Heart right ventricle (tissue), 16 donors: ENCODE measurements at regions not wholly inside any gene's neighbourhood (a gene's known extent, or its start where the extent isn't known, plus 50 kb on each side); places are given as distances from the start of the nearest gene placed in this dataset.

Source experiments
- ATAC-seq, 8 donors: fragments of 200-7000 bp; cut with Tn5 transposase; one replicate each; pipeline ENCODE4 v1.9.1; 2020; ENCODE audit warnings: mild to moderate bottlenecking in 8 of 8, moderate library complexity in 8 of 8, moderate number of reproducible peaks in 1 of 8
- DNase-seq, 2 donors: peaks; one replicate each; pipeline ENCODE4 v3.0.0-alpha.2; 2020
- H3K27ac ChIP-seq, 10 donors: fragments of 200-600 bp; sonication (generic) in 2 of 10; one replicate each; pipeline versions ENCODE4 v1.5.0 to v1.8.0; 2020 to 2022; ENCODE audit warnings: mild to moderate bottlenecking in 3 of 10
- H3K27me3 ChIP-seq, 7 donors: fragments of 200-600 bp; one replicate each; pipeline ENCODE4 v1.8.0; 2021 to 2022; ENCODE audit warnings: mild to moderate bottlenecking in 2 of 7
- H3K36me3 ChIP-seq, 9 donors: fragments of 200-600 bp; sonication (generic) in 1 of 9; one replicate each; pipeline versions ENCODE4 v1.5.0 to v1.8.0; 2020 to 2022; ENCODE audit warnings: mild to moderate bottlenecking in 2 of 9
- H3K4me1 ChIP-seq, 9 donors: fragments of 200-600 bp; sonication (generic) in 1 of 9; one replicate each; pipeline versions ENCODE4 v1.5.0 to v1.8.0; 2020 to 2022; ENCODE audit warnings: mild to moderate bottlenecking in 4 of 9
- H3K4me3 ChIP-seq, 10 donors: fragments of 200-600 bp; sonication (generic) in 2 of 10; one replicate each; pipeline versions ENCODE4 v1.5.0 to v1.8.0; 2020 to 2022; ENCODE audit warnings: mild to moderate bottlenecking in 7 of 10, moderate library complexity in 2 of 10
- H3K9me3 ChIP-seq, 11 donors: fragments of 200-600 bp in 10 of 11; sonication (generic) in 2 of 11; one replicate each; pipeline versions ENCODE4 v1.5.0 to v1.8.0; 2013 to 2022; ENCODE audit warnings: mild to moderate bottlenecking in 2 of 11, control low read depth in 1 of 11, moderate library complexity in 1 of 11
- WGBS, 2 donors: extraction: QIAGEN DNeasy Blood & Tissue Kit; methylation state at CpG; one replicate each; pipeline ENCODE4 v1.1.7; 2013; ENCODE audit warnings: inconsistent platforms in 1 of 2; 5-methylcytosine and 5-hydroxymethylcytosine counted together
- intact Hi-C, 10 donors: fragments of 100-400 bp; cut with DNase I; formaldehyde crosslinking; loops; one replicate each; pipeline versions ENCODE4 v1.11.1 to v1.14.2; 2022
- TF ChIP-seq, protein P1 (sequence below), 9 donors: fragments of 200-600 bp; sonication (generic) in 2 of 9; IDR thresholded peaks; one replicate each; pipeline versions ENCODE4 v1.5.0 to v1.8.0; 2021 to 2022; ENCODE audit warnings: antibody characterized with exemption in 9 of 9, mild to moderate bottlenecking in 5 of 9, moderate library complexity in 1 of 9
- donor health status: Arrhythmogenic right ventricular cardiomyopathy.
- donor health status: ischemic (EF 13 %, LVEDD 7.1; RV severe dilation, severe dysfunction).
- donor health status: healthy with polysubstance abuse.
- donor health status: DM: no; HTN: yes; CAD: no.
- donor health status: DM: no; HTN: no; CAD: no.
- donor health status: ischemic (EF 25% LVEDD 6.9; RV normal size, moderate dysfunction).
- donor health status: ischemic (EF 25% LVEDD 5.7; RV mildly dilated, moderate dysfunction).
- donor health status: healthy.
- donor health status: DM: yes; HTN: yes; CAD: no.
- donor health status: Ischemic cardiomyopathy.
- donor health status: ischemic (EF 35%, LVEDD 5.7; RV mildly dilated, moderate dysfunction).
- donor health status: nonischemic (EF 11% LVEDD 7.7; RV severe dilation, severe dysfunction).
- donor health status: DM: yes; HTN: yes; CAD: no.
- donor health status: PGD.
- donor health status: ischemic (EF 29% LVEDD 5.4; RV normal size, mild dysfunction).
- donor health status: nonischemic (EF 23%, LVEDD 6.1; RV moderate dilation, normal function).

DNA sequence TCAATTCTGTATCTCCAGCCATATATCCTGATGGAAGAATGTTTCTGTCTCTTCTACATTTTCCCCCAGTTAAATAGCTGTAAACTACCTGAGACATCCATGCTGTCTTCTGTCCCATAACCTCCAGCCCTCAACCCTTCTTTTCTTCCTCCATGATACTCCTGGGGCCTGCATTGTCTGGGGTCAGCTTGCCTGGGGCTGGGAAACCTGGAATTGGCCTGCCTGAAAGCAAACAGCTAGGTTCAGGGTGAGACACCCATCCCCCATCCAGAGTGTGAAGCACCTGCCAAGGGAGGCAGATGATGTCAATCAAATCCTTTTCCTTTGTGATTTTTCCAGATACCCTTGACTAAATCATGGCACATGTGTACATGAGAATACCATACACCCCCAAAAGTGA, 313.7 kb upstream of the MGAT5 start:
- H3K27ac ChIP-seq, result no peak overlapping the region
- no peaks in the 10 kb centered on the region for H3K9me3 ChIP-seq
- H3K27me3 ChIP-seq, result no peaks in the 10 kb centered on the region
- H3K4me3 ChIP-seq, result no peak overlapping the region
- intact Hi-C loops, result no loop called here
- no peaks in the 10 kb centered on the region for H3K36me3 ChIP-seq
- DNase-seq (no peak), ATAC-seq (no peak)
- TF ChIP-seq, protein P1, sequence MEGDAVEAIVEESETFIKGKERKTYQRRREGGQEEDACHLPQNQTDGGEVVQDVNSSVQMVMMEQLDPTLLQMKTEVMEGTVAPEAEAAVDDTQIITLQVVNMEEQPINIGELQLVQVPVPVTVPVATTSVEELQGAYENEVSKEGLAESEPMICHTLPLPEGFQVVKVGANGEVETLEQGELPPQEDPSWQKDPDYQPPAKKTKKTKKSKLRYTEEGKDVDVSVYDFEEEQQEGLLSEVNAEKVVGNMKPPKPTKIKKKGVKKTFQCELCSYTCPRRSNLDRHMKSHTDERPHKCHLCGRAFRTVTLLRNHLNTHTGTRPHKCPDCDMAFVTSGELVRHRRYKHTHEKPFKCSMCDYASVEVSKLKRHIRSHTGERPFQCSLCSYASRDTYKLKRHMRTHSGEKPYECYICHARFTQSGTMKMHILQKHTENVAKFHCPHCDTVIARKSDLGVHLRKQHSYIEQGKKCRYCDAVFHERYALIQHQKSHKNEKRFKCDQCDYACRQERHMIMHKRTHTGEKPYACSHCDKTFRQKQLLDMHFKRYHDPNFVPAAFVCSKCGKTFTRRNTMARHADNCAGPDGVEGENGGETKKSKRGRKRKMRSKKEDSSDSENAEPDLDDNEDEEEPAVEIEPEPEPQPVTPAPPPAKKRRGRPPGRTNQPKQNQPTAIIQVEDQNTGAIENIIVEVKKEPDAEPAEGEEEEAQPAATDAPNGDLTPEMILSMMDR (IDR thresholded peaks at IDR 0.05), result no peak
- H3K4me1 ChIP-seq, result peaks cover 0 to 5% (median 0%) of the 10 kb centered on the region in 9 donors

DNA sequence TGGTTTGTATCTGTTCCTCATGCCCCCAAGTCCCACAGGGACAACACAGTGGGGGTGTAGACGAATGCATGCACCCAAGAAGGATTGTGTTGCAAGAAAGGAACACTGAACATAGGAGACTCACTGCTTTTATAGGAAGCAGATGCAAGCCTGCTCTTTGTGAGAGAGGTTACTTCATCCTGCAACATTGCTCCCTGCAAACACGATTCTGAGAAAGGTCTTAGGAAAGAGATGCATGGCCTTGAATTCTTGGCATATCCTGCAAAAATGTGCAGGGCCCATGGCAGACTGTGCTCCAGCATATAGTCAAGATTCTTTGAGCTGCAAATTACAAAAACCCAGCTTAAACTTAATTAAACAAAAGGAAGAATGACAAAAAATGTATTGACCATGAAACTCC, 312.2 kb upstream of the MGAT5 start:
- Histone ChIP-seq H3K36me3 (no peaks in the 10 kb centered on the region), H3K9me3 (no peaks in the 10 kb centered on the region), H3K4me3 (no peak overlapping the region), H3K27ac (no peak overlapping the region), H3K4me1 (peaks cover 0 to 11% (median 0%) of the 10 kb centered on the region in 9 donors), H3K27me3 (no peaks in the 10 kb centered on the region)
- WGBS, 2 donors, result 18 to 19% methylated on average over 2 of the region's 2 CpGs
- intact Hi-C loops, result no loop called here
- TF ChIP-seq, protein P1 (IDR thresholded peaks at IDR 0.05), result no peak
- DNase-seq (no peak), ATAC-seq (no peak)

DNA sequence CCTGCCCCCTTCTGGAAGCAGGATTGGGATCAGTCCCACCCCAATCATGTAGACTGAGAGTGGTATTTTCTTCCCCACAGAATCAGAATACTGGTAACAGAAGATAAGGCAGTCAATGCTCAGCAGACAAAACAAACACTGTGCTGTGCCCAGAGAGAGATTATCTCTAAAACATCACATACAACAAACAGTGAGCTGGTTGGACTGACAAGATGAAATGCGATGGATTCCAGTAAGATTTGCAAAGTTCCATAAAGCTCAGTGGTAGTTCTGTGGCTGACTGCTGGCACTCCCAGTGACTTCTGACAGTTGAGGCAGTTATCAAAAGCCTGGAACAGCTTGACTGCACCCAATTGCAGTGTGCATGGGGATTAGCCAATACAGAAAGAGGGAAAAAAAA, 311.5 kb upstream of the MGAT5 start:
- ATAC-seq, result no peak

DNA sequence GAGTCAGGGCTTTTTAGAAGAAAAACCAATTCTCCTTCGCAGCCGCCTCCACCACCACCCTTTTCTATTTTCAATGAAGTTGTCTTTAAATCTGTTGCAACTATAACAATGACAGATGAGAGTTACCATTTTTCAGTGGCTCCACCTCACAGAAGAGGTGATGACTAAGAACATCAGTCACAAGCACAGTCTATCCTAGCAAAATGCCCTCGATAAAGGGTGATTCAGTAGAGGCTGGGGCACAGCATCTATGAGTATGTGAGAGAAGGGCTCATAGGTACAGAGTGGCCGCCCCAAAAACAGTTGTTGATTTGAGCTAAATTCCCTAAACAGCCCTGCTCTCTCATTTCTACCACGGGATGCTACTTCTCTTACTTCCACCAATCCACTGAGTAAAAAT, 310.8 kb upstream of the MGAT5 start:
- Histone ChIP-seq H3K4me1 (peaks cover 0 to 12% (median 0%) of the 10 kb centered on the region in 9 donors), H3K27ac (no peak overlapping the region), H3K27me3 (no peaks in the 10 kb centered on the region), H3K4me3 (no peak overlapping the region), H3K9me3 (no peaks in the 10 kb centered on the region), H3K36me3 (no peaks in the 10 kb centered on the region)
- WGBS, 2 donors, result 81 to 88% methylated on average over 5 of the region's 5 CpGs
- ATAC-seq, result no peak
- TF ChIP-seq, protein P1 (IDR thresholded peaks at IDR 0.05), result no peak
- intact Hi-C loops, result no loop called here
- no peak for DNase-seq

More for the DNA sequence above, 311.5 kb upstream of the MGAT5 start:
- 48 to 69% methylated on average over 1 of the region's 1 CpG for WGBS, 2 donors
- Histone ChIP-seq H3K9me3 (no peaks in the 10 kb centered on the region), H3K36me3 (no peaks in the 10 kb centered on the region), H3K27me3 (no peaks in the 10 kb centered on the region), H3K27ac (no peak overlapping the region), H3K4me1 (peaks cover 0 to 12% (median 0%) of the 10 kb centered on the region in 9 donors), H3K4me3 (no peak overlapping the region)
- no peak for DNase-seq
- TF ChIP-seq, protein P1 (IDR thresholded peaks at IDR 0.05), result no peak
- intact Hi-C loops, result no loop called here

GRCh38 chr2:133945089-133945488, 308.8 kb upstream of the MGAT5 start:
- Histone ChIP-seq H3K4me1 (peaks cover 0 to 24% (median 5%) of the 10 kb centered on the region in 9 donors), H3K27ac (no peak overlapping the region), H3K27me3 (no peaks in the 10 kb centered on the region), H3K36me3 (no peaks in the 10 kb centered on the region), H3K9me3 (no peaks in the 10 kb centered on the region), H3K4me3 (no peak overlapping the region)
- intact Hi-C loops, result no loop called here
- ATAC-seq (no peak), DNase-seq (no peak)
- WGBS, 2 donors, result 67 to 74% methylated on average over 3 of the region's 3 CpGs
- TF ChIP-seq, protein P1 (IDR thresholded peaks at IDR 0.05), result no peak
